ENCODE measurements at regions not wholly inside any gene's neighbourhood (a gene's known extent, or its start where the extent isn't known, plus 50 kb on each side); places are given as distances from the start of the nearest gene placed in this dataset.

GRCh38 chr4:75251547-75251946, 262.7 kb downstream of the RCHY1 start:
- TF ChIP-seq TAF1 (IDR thresholded peaks at IDR 0.05; ENCODE audit: borderline replicate concordance, insufficient read depth, low read length) (no peak), SIN3A (IDR thresholded peaks at IDR 0.05; ENCODE audit: borderline replicate concordance, insufficient read depth, low read length) (no peak), REST (IDR thresholded peaks at IDR 0.05; ENCODE audit: insufficient read depth in 1 of 2, low read depth in 2 of 2, low read length in 2 of 2) (no peak), POLR2AphosphoS5 (IDR thresholded peaks at IDR 0.05; ENCODE audit: low read depth, low read length) (no peak), FOXP2 (optimal IDR thresholded peaks at IDR 0.05; ENCODE audit: borderline replicate concordance, extremely low read depth, extremely low read length, insufficient read depth) (no peak)

GRCh38 chr4:75249739-75250138, 264.5 kb downstream of the RCHY1 start:
- TF ChIP-seq REST (IDR thresholded peaks at IDR 0.05; ENCODE audit: insufficient read depth in 1 of 2, low read depth in 2 of 2, low read length in 2 of 2) = no peak
- TF ChIP-seq POLR2AphosphoS5 (IDR thresholded peaks at IDR 0.05; ENCODE audit: low read depth, low read length) = no peak
- TF ChIP-seq FOXP2 (optimal IDR thresholded peaks at IDR 0.05; ENCODE audit: borderline replicate concordance, extremely low read depth, extremely low read length, insufficient read depth) = no peak
- TF ChIP-seq TAF1 (IDR thresholded peaks at IDR 0.05; ENCODE audit: borderline replicate concordance, insufficient read depth, low read length) = no peak
- TF ChIP-seq SIN3A (IDR thresholded peaks at IDR 0.05; ENCODE audit: borderline replicate concordance, insufficient read depth, low read length) = no peak

GRCh38 chr4:75248770-75249407, 265.3 kb downstream of the RCHY1 start:
- TF ChIP-seq FOXP2 (optimal IDR thresholded peaks at IDR 0.05; ENCODE audit: borderline replicate concordance, extremely low read depth, extremely low read length, insufficient read depth) (no peak), TAF1 (IDR thresholded peaks at IDR 0.05; ENCODE audit: borderline replicate concordance, insufficient read depth, low read length) (no peak), POLR2AphosphoS5 (IDR thresholded peaks at IDR 0.05; ENCODE audit: low read depth, low read length) (no peak), SIN3A (IDR thresholded peaks at IDR 0.05; ENCODE audit: borderline replicate concordance, insufficient read depth, low read length) (no peak), REST (IDR thresholded peaks at IDR 0.05; ENCODE audit: insufficient read depth in 1 of 2, low read depth in 2 of 2, low read length in 2 of 2) (no peak)

GRCh38 chr4:75244325-75244724, 269.9 kb downstream of the RCHY1 start:
- TF ChIP-seq POLR2AphosphoS5 (IDR thresholded peaks at IDR 0.05; ENCODE audit: low read depth, low read length) = no peak
- TF ChIP-seq SIN3A (IDR thresholded peaks at IDR 0.05; ENCODE audit: borderline replicate concordance, insufficient read depth, low read length) = no peak
- TF ChIP-seq REST (IDR thresholded peaks at IDR 0.05; ENCODE audit: insufficient read depth in 1 of 2, low read depth in 2 of 2, low read length in 2 of 2) = no peak
- TF ChIP-seq TAF1 (IDR thresholded peaks at IDR 0.05; ENCODE audit: borderline replicate concordance, insufficient read depth, low read length) = no peak
- no peak for TF ChIP-seq FOXP2 (optimal IDR thresholded peaks at IDR 0.05; ENCODE audit: borderline replicate concordance, extremely low read depth, extremely low read length, insufficient read depth)

Data from PFSK-1 (cell line).